GM23338 (cell line): ENCODE measurements at regions not wholly inside any gene's neighbourhood (a gene's known extent, or its start where the extent isn't known, plus 50 kb on each side); places are given as distances from the start of the nearest gene placed in this dataset.

Experiments
- ATAC-seq: fragments of 200-7000 bp; cut with Tn5 transposase; 3 replicates; pipeline ENCODE4 v1.9.1; 2020
- DNase-seq: peaks from one replicate; pipeline ENCODE4 v3.0.0-alpha.2; 2015; ENCODE audit warnings: low spot score
- H2AFZ ChIP-seq: fragments of 200-600 bp; sonication (generic); 2 replicates; pipeline ENCODE4 v1.8.0; 2016; ENCODE audit warnings: antibody characterized with exemption, mild to moderate bottlenecking, moderate library complexity
- H3F3A ChIP-seq: fragments of 200-600 bp; sonication (generic); replicated peaks from 2 replicates; pipeline ENCODE4 v1.8.0; 2017; ENCODE audit warnings: antibody characterized with exemption, mixed run types, low read depth
- H3K27ac ChIP-seq: fragments of 200-600 bp; sonication (generic); 2 replicates; pipeline ENCODE4 v1.6.1; 2016; ENCODE audit warnings: low read depth
- H3K27me3 ChIP-seq: fragments of 200-600 bp; sonication (generic); 2 replicates; pipeline ENCODE4 v1.8.0; 2016; ENCODE audit warnings: mild to moderate bottlenecking, mixed run types, moderate library complexity; ENCODE audit not compliant: insufficient read depth
- H3K36me3 ChIP-seq: fragments of 200-600 bp; sonication (generic); 2 replicates; pipeline ENCODE4 v1.8.0; 2016; ENCODE audit warnings: mild to moderate bottlenecking; ENCODE audit not compliant: insufficient read depth
- H3K4me1 ChIP-seq: fragments of 200-600 bp; sonication (generic); 2 replicates; pipeline ENCODE4 v1.8.0; 2016; ENCODE audit warnings: mild to moderate bottlenecking, moderate library complexity; ENCODE audit not compliant: insufficient read depth
- H3K4me2 ChIP-seq: fragments of 200-600 bp; sonication (generic); 2 replicates; pipeline ENCODE4 v1.7.1; 2017; ENCODE audit warnings: mixed run types
- H3K4me3 ChIP-seq: fragments of 200-600 bp; sonication (generic); 2 replicates; pipeline ENCODE4 v1.6.1; 2016; ENCODE audit warnings: mixed run types
- H3K79me2 ChIP-seq: fragments of 200-600 bp; sonication (generic); replicated peaks from 2 replicates; pipeline ENCODE4 v1.8.0; 2017; ENCODE audit warnings: mild to moderate bottlenecking; ENCODE audit not compliant: insufficient read depth
- H3K9me2 ChIP-seq: fragments of 200-600 bp; sonication (generic); 2 replicates; pipeline ENCODE4 v1.8.0; 2017; ENCODE audit not compliant: insufficient read depth
- H4K20me1 ChIP-seq: fragments of 200-600 bp; sonication (generic); replicated peaks from 2 replicates; pipeline ENCODE4 v1.8.0; 2017; ENCODE audit warnings: mild to moderate bottlenecking; ENCODE audit not compliant: insufficient read depth
- H3K27ac Mint-ChIP-seq: 2 replicates; pipeline ENCODE4 v1.8.0; 2020; ENCODE audit warnings: inconsistent platforms, mild to moderate bottlenecking, moderate library complexity, mixed read lengths
- H3K27me3 Mint-ChIP-seq: 3 replicates; pipeline ENCODE4 v1.8.0; 2022; ENCODE audit warnings: low read depth, mild to moderate bottlenecking, moderate library complexity, mixed read lengths, inconsistent platforms; ENCODE audit not compliant: insufficient read depth, poor library complexity
- H3K36me3 Mint-ChIP-seq: 3 replicates; pipeline ENCODE4 v1.8.0; 2021; ENCODE audit warnings: low read depth, mild to moderate bottlenecking, inconsistent platforms, moderate library complexity, mixed read lengths
- H3K4me1 Mint-ChIP-seq: 3 replicates; pipeline ENCODE4 v1.8.0; 2020; ENCODE audit warnings: mild to moderate bottlenecking, inconsistent platforms, mixed read lengths
- H3K4me3 Mint-ChIP-seq: 3 replicates; pipeline ENCODE4 v1.8.0; 2021; ENCODE audit warnings: moderate library complexity, mild to moderate bottlenecking, inconsistent platforms, mixed read lengths
- H3K9me3 Mint-ChIP-seq: 3 replicates; pipeline ENCODE4 v1.8.0; 2020; ENCODE audit warnings: moderate library complexity, mild to moderate bottlenecking, inconsistent platforms, mixed read lengths
- CREB1 ChIP-seq: fragments of 250-450 bp; sonication (Bioruptor Pico); IDR thresholded peaks from 2 replicates; pipeline ENCODE4 v1.5.0; 2020; ENCODE audit warnings: low read depth, mild to moderate bottlenecking, moderate library complexity
- EZH2 ChIP-seq: fragments of 200-600 bp; sonication (generic); IDR thresholded peaks from one replicate; pipeline ENCODE4 v1.8.0; 2017; ENCODE audit warnings: antibody characterized with exemption, mild to moderate bottlenecking, low read depth; ENCODE audit not compliant: unreplicated experiment
- EZH2phosphoT487 ChIP-seq: fragments of 200-600 bp; sonication (generic); IDR thresholded peaks from one replicate; pipeline ENCODE4 v1.8.1; 2018; ENCODE audit warnings: antibody characterized with exemption; ENCODE audit not compliant: unreplicated experiment
- JUNB ChIP-seq: IDR thresholded peaks from one replicate; pipeline ENCODE4 v1.6.1; 2016; ENCODE audit warnings: antibody characterized with exemption; ENCODE audit not compliant: unreplicated experiment
- NANOG ChIP-seq: IDR thresholded peaks from 2 replicates; pipeline ENCODE4 v1.6.1; 2016; ENCODE audit warnings: antibody characterized with exemption, borderline replicate concordance
- POLR2AphosphoS5 ChIP-seq: IDR thresholded peaks from 2 replicates; pipeline ENCODE4 v1.6.1; 2016; ENCODE audit warnings: antibody characterized with exemption, low read depth
- STAT1 ChIP-seq: IDR thresholded peaks from one replicate; pipeline ENCODE4 v1.6.1; 2016; ENCODE audit warnings: antibody characterized with exemption; ENCODE audit not compliant: unreplicated experiment
- ZNF114 ChIP-seq: fragments of 250-450 bp; sonication (Bioruptor Pico); IDR thresholded peaks from 2 replicates; pipeline ENCODE4 v1.5.0; 2020; ENCODE audit warnings: mild to moderate bottlenecking, moderate library complexity
- ZNF331 ChIP-seq: fragments of 250-450 bp; sonication (Bioruptor Pico); IDR thresholded peaks from 2 replicates; pipeline ENCODE4 v1.5.0; 2020; ENCODE audit warnings: low read depth, mild to moderate bottlenecking, moderate library complexity
- TF ChIP-seq, protein P1 (sequence below), 2 experiments: fragments of 200-600 bp in 1 of 2; sonication (generic) in 1 of 2; conservative IDR thresholded peaks; 2 replicates each; pipeline versions ENCODE4 v1.5.1 to v1.6.1; 2016 to 2017; ENCODE audit warnings: antibody characterized with exemption in 2 of 2, low read depth in 2 of 2, mild to moderate bottlenecking in 2 of 2, moderate library complexity in 1 of 2
- TF ChIP-seq, protein P2 (sequence below): IDR thresholded peaks from one replicate; pipeline ENCODE4 v1.6.1; 2018; ENCODE audit warnings: antibody characterized with exemption; ENCODE audit not compliant: unreplicated experiment
- TF ChIP-seq, protein P3 (sequence below): IDR thresholded peaks from 2 replicates; pipeline ENCODE4 v1.6.1; 2016; ENCODE audit warnings: antibody characterized with exemption
- TF ChIP-seq, protein P4 (sequence below): fragments of 250-450 bp; sonication (Bioruptor Pico); IDR thresholded peaks from 2 replicates; pipeline ENCODE4 v1.5.0; 2020; ENCODE audit warnings: mild to moderate bottlenecking, moderate library complexity

DNA sequence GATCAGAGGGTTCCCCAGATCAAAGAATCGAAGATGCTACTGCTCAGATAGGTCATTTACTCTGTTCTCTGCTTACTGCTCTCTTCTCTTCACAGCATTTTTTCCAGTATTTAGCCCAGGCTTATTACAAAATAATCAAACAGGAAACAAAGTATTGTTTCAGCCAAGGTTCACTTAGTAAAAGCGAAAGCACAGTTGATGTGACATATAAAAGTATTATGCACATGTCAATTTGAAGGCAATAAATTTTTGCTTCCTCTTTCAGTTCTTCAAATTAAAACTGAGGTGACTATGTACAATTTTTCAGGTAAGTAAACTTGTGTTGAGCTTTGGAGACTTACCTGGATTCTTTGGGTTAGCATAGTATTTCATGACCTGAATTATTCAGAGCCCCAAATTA, 262.8 kb upstream of the CHST9 start:
- no peak overlapping the region for H3K27ac ChIP-seq
- no peak overlapping the region for H2AFZ ChIP-seq
- no peaks in the 10 kb centered on the region for H3F3A ChIP-seq
- no peaks in the 10 kb centered on the region for H3K4me1 ChIP-seq
- no peak for DNase-seq
- no peak for TF ChIP-seq EZH2
- TF ChIP-seq STAT1, result no peak
- TF ChIP-seq NANOG, result no peak
- no peak for TF ChIP-seq JUNB
- TF ChIP-seq POLR2AphosphoS5, result no peak
- no peak for TF ChIP-seq EZH2phosphoT487
- TF ChIP-seq, protein P1, sequence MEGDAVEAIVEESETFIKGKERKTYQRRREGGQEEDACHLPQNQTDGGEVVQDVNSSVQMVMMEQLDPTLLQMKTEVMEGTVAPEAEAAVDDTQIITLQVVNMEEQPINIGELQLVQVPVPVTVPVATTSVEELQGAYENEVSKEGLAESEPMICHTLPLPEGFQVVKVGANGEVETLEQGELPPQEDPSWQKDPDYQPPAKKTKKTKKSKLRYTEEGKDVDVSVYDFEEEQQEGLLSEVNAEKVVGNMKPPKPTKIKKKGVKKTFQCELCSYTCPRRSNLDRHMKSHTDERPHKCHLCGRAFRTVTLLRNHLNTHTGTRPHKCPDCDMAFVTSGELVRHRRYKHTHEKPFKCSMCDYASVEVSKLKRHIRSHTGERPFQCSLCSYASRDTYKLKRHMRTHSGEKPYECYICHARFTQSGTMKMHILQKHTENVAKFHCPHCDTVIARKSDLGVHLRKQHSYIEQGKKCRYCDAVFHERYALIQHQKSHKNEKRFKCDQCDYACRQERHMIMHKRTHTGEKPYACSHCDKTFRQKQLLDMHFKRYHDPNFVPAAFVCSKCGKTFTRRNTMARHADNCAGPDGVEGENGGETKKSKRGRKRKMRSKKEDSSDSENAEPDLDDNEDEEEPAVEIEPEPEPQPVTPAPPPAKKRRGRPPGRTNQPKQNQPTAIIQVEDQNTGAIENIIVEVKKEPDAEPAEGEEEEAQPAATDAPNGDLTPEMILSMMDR (conservative IDR thresholded peaks at IDR 0.05; ENCODE audit: low read depth in 2 of 2), result no peak
- no peak for TF ChIP-seq ZNF331 (CRISPR knock-in tag)
- TF ChIP-seq, protein P2, sequence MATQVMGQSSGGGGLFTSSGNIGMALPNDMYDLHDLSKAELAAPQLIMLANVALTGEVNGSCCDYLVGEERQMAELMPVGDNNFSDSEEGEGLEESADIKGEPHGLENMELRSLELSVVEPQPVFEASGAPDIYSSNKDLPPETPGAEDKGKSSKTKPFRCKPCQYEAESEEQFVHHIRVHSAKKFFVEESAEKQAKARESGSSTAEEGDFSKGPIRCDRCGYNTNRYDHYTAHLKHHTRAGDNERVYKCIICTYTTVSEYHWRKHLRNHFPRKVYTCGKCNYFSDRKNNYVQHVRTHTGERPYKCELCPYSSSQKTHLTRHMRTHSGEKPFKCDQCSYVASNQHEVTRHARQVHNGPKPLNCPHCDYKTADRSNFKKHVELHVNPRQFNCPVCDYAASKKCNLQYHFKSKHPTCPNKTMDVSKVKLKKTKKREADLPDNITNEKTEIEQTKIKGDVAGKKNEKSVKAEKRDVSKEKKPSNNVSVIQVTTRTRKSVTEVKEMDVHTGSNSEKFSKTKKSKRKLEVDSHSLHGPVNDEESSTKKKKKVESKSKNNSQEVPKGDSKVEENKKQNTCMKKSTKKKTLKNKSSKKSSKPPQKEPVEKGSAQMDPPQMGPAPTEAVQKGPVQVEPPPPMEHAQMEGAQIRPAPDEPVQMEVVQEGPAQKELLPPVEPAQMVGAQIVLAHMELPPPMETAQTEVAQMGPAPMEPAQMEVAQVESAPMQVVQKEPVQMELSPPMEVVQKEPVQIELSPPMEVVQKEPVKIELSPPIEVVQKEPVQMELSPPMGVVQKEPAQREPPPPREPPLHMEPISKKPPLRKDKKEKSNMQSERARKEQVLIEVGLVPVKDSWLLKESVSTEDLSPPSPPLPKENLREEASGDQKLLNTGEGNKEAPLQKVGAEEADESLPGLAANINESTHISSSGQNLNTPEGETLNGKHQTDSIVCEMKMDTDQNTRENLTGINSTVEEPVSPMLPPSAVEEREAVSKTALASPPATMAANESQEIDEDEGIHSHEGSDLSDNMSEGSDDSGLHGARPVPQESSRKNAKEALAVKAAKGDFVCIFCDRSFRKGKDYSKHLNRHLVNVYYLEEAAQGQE, result no peak
- TF ChIP-seq, protein P3, sequence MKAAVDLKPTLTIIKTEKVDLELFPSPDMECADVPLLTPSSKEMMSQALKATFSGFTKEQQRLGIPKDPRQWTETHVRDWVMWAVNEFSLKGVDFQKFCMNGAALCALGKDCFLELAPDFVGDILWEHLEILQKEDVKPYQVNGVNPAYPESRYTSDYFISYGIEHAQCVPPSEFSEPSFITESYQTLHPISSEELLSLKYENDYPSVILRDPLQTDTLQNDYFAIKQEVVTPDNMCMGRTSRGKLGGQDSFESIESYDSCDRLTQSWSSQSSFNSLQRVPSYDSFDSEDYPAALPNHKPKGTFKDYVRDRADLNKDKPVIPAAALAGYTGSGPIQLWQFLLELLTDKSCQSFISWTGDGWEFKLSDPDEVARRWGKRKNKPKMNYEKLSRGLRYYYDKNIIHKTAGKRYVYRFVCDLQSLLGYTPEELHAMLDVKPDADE, result no peak
- TF ChIP-seq, protein P4, sequence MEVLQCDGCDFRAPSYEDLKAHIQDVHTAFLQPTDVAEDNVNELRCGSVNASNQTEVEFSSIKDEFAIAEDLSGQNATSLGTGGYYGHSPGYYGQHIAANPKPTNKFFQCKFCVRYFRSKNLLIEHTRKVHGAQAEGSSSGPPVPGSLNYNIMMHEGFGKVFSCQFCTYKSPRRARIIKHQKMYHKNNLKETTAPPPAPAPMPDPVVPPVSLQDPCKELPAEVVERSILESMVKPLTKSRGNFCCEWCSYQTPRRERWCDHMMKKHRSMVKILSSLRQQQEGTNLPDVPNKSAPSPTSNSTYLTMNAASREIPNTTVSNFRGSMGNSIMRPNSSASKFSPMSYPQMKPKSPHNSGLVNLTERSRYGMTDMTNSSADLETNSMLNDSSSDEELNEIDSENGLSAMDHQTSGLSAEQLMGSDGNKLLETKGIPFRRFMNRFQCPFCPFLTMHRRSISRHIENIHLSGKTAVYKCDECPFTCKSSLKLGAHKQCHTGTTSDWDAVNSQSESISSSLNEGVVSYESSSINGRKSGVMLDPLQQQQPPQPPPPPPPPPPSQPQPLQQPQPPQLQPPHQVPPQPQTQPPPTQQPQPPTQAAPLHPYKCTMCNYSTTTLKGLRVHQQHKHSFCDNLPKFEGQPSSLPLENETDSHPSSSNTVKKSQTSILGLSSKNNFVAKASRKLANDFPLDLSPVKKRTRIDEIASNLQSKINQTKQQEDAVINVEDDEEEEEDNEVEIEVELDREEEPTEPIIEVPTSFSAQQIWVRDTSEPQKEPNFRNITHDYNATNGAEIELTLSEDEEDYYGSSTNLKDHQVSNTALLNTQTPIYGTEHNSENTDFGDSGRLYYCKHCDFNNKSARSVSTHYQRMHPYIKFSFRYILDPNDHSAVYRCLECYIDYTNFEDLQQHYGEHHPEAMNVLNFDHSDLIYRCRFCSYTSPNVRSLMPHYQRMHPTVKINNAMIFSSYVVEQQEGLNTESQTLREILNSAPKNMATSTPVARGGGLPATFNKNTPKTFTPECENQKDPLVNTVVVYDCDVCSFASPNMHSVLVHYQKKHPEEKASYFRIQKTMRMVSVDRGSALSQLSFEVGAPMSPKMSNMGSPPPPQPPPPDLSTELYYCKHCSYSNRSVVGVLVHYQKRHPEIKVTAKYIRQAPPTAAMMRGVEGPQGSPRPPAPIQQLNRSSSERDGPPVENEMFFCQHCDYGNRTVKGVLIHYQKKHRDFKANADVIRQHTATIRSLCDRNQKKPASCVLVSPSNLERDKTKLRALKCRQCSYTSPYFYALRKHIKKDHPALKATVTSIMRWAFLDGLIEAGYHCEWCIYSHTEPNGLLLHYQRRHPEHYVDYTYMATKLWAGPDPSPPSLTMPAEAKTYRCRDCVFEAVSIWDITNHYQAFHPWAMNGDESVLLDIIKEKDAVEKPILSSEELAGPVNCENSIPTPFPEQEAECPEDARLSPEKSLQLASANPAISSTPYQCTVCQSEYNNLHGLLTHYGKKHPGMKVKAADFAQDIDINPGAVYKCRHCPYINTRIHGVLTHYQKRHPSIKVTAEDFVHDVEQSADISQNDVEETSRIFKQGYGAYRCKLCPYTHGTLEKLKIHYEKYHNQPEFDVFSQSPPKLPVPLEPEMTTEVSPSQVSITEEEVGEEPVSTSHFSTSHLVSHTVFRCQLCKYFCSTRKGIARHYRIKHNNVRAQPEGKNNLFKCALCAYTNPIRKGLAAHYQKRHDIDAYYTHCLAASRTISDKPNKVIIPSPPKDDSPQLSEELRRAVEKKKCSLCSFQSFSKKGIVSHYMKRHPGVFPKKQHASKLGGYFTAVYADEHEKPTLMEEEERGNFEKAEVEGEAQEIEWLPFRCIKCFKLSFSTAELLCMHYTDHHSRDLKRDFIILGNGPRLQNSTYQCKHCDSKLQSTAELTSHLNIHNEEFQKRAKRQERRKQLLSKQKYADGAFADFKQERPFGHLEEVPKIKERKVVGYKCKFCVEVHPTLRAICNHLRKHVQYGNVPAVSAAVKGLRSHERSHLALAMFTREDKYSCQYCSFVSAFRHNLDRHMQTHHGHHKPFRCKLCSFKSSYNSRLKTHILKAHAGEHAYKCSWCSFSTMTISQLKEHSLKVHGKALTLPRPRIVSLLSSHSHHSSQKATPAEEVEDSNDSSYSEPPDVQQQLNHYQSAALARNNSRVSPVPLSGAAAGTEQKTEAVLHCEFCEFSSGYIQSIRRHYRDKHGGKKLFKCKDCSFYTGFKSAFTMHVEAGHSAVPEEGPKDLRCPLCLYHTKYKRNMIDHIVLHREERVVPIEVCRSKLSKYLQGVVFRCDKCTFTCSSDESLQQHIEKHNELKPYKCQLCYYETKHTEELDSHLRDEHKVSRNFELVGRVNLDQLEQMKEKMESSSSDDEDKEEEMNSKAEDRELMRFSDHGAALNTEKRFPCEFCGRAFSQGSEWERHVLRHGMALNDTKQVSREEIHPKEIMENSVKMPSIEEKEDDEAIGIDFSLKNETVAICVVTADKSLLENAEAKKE, result no peak
- no peak for TF ChIP-seq CREB1 (CRISPR knock-in tag)
- TF ChIP-seq ZNF114 (CRISPR knock-in tag), result no peak
- no peaks in the 10 kb centered on the region for H3K27me3 Mint-ChIP-seq
- H3K4me3 Mint-ChIP-seq, result no peak overlapping the region
- no peak overlapping the region for H3K27ac Mint-ChIP-seq
- ATAC-seq, result no peak
- no peaks in the 10 kb centered on the region for H3K36me3 ChIP-seq
- H3K4me1 Mint-ChIP-seq, result peaks cover 8% of the 10 kb centered on the region; the same call in 1 of the 3 replicates
- H3K4me3 ChIP-seq, result no peak overlapping the region
- no peaks in the 10 kb centered on the region for H3K79me2 ChIP-seq
- H3K27me3 ChIP-seq, result no peaks in the 10 kb centered on the region
- H3K36me3 Mint-ChIP-seq, result peaks cover 6% of the 10 kb centered on the region
- H3K4me2 ChIP-seq, result no peak overlapping the region
- peaks cover 8% of the 10 kb centered on the region for H3K9me3 Mint-ChIP-seq
- no peaks in the 10 kb centered on the region for H4K20me1 ChIP-seq
- no peaks in the 10 kb centered on the region for H3K9me2 ChIP-seq
